Pancreas (tissue), 10 donors: ENCODE measurements at regions not wholly inside any gene's neighbourhood (a gene's known extent, or its start where the extent isn't known, plus 50 kb on each side); places are given as distances from the start of the nearest gene placed in this dataset.

Experiments used
- ATAC-seq, 4 donors: fragments of 200-7000 bp; cut with Tn5 transposase; one replicate each; pipeline versions ENCODE4 v1.8.0 to v1.9.1; 2020; ENCODE audit warnings: mild to moderate bottlenecking in 4 of 4, moderate library complexity in 4 of 4
- DNase-seq, 6 donors: peaks; one replicate each; pipeline ENCODE4 v3.0.0-alpha.2; 2020
- FAIRE-seq: peaks from 2 replicates; lab custom pipeline; 2012; peaks lifted over from hg19 to GRCh38; lab: Jason Lieb, UNC
- H3K27ac ChIP-seq, 4 donors: fragments of 200-600 bp; sonication (generic); 1 replicate in 3 of 4; 2 replicates in 1 of 4; pipeline versions ENCODE4 v1.5.0 to v1.8.0; 2020
- H3K27me3 ChIP-seq, 4 donors: fragments of 200-600 bp; one replicate each; pipeline ENCODE4 v1.8.0; 2021
- H3K36me3 ChIP-seq, 3 donors: fragments of 200-600 bp; sonication (generic) in 1 of 3; one replicate each; pipeline versions ENCODE4 v1.5.0 to v1.8.0; 2020 to 2021
- H3K4me1 ChIP-seq, 3 donors: fragments of 200-600 bp; one replicate each; pipeline ENCODE4 v1.8.0; 2021
- H3K4me3 ChIP-seq, 4 donors: fragments of 200-600 bp; sonication (generic) in 2 of 4; one replicate each; pipeline versions ENCODE4 v1.5.0 to v1.8.0; 2020 to 2021
- H3K9me3 ChIP-seq, 4 donors: fragments of 200-600 bp; one replicate each; pipeline ENCODE4 v1.8.0; 2021
- WGBS, 2 donors: extraction: QIAGEN DNeasy Blood & Tissue Kit; methylation state at CpG; one replicate each; pipeline ENCODE4 v1.1.7; 2013; 5-methylcytosine and 5-hydroxymethylcytosine counted together
- intact Hi-C, 3 donors: fragments of 100-400 bp; cut with DNase I; formaldehyde crosslinking; loops; one replicate each; pipeline versions ENCODE4 v1.11.1 to v1.14.2; 2022
- TF ChIP-seq, protein P1 (sequence below), 4 donors: fragments of 200-600 bp; sonication (generic) in 3 of 4; IDR thresholded peaks; one replicate each; pipeline versions ENCODE4 v1.5.0 to v1.8.0; 2021; ENCODE audit warnings: antibody characterized with exemption in 4 of 4
- donor health status: healthy with polysubstance abuse.
- donor health status: DM: no; HTN: no; CAD: no; lungs with moderate emphysema.
- donor health status: DM: no; HTN: no; CAD: no.
- donor health status: control.
- donor health status: control.
- donor health status: Bipolar disorder and iron deficiency.
- donor health status: DM: yes; HTN: yes; CAD: no.
- donor health status: DM: no; HTN: no; CAD: no.
- donor health status: DM: no; HTN: no; CAD: no.
- donor health status: DM: yes; HTN: yes; CAD: no.

DNA sequence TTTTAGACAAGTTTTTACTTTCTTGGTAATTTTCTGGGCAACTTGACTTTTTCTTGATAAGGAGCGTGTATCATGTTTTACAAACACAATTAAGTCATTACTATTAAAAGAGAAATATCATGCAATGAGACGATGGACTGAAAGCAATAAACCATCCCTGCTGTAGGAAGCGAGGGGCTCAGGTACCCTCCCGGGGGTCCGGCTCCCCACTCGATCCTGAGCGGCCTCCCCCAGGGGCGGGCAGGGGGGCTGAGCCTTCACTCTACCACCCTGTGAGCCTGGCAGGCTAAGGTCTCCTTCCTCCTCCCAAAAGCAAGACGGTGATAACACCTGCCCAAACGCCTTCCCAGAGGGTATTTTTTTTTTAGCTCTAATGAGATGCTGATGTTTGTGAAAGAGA is 51.8 kb upstream of the ADGRA1 start:
- FAIRE-seq = no peak
- 20 to 39% methylated on average over 10 of the region's 10 CpGs for WGBS, 2 donors
- H3K4me3 ChIP-seq = no peak overlapping the region
- no peak overlapping the region for H3K27ac ChIP-seq
- no peaks in the 10 kb centered on the region for H3K9me3 ChIP-seq
- H3K36me3 ChIP-seq = no peaks in the 10 kb centered on the region
- intact Hi-C loops = no loop called here
- TF ChIP-seq, protein P1, sequence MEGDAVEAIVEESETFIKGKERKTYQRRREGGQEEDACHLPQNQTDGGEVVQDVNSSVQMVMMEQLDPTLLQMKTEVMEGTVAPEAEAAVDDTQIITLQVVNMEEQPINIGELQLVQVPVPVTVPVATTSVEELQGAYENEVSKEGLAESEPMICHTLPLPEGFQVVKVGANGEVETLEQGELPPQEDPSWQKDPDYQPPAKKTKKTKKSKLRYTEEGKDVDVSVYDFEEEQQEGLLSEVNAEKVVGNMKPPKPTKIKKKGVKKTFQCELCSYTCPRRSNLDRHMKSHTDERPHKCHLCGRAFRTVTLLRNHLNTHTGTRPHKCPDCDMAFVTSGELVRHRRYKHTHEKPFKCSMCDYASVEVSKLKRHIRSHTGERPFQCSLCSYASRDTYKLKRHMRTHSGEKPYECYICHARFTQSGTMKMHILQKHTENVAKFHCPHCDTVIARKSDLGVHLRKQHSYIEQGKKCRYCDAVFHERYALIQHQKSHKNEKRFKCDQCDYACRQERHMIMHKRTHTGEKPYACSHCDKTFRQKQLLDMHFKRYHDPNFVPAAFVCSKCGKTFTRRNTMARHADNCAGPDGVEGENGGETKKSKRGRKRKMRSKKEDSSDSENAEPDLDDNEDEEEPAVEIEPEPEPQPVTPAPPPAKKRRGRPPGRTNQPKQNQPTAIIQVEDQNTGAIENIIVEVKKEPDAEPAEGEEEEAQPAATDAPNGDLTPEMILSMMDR (IDR thresholded peaks at IDR 0.05) = no peak
- no peaks in the 10 kb centered on the region for H3K27me3 ChIP-seq
- no peak for DNase-seq
- ATAC-seq = no peak
- H3K4me1 ChIP-seq = no peaks in the 10 kb centered on the region

DNA sequence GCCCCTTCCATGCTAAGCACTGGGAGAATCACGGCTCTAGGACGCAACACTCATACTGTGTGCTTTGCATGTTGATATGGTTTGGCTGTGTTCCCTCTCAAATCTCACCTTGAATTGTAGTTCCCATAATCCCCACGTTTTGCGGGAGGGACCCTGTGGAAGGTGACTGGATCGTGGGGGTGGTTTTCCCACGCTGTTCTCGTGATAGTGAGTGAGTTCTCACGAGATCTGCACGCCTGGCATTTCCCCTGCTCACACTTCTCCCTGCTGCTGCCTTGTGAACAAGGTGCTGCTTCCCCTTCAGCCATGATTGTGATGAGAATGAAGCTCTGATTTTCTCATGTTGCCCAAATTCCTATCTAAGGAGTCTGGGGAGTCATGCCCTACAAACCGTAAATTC is 53.0 kb upstream of the ADGRA1 start:
- Histone ChIP-seq H3K27me3 (no peaks in the 10 kb centered on the region), H3K4me1 (no peaks in the 10 kb centered on the region), H3K4me3 (no peak overlapping the region), H3K36me3 (no peaks in the 10 kb centered on the region), H3K27ac (no peak overlapping the region), H3K9me3 (no peaks in the 10 kb centered on the region)
- 35 to 44% methylated on average over 10 of the region's 10 CpGs for WGBS, 2 donors
- TF ChIP-seq, protein P1 (IDR thresholded peaks at IDR 0.05) = no peak
- intact Hi-C loops = no loop called here
- DNase-seq (peak in 1 of 6 donors; percentile 3), FAIRE-seq (no peak), ATAC-seq (no peak)

DNA sequence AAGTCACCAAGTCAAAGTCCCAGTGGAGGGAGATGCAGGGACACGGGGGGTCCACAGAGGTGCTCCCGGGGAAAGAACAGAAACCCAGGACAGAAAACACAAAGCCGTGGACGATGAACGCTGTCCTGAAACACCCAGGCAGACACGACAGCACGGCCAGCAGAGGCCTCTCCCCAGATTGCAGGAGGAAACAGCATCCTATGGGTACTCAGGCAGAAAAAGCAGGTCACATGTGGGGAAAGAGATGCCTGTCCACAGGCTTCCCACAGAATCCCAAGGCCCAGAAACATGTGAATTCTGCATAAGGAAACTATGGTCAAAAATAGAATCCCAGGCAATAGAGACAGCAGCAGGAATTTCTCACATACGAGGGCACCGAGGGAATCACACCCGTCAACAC is 53.6 kb upstream of the ADGRA1 start:
- Histone ChIP-seq H3K4me1 (no peaks in the 10 kb centered on the region), H3K27me3 (no peaks in the 10 kb centered on the region), H3K27ac (no peak overlapping the region), H3K4me3 (no peak overlapping the region), H3K9me3 (no peaks in the 10 kb centered on the region), H3K36me3 (no peaks in the 10 kb centered on the region)
- TF ChIP-seq, protein P1 (IDR thresholded peaks at IDR 0.05) = no peak
- DNase-seq (peak in 1 of 6 donors; percentile 11), ATAC-seq (no peak), FAIRE-seq (no peak)
- 75 to 85% methylated on average over 10 of the region's 10 CpGs for WGBS, 2 donors
- intact Hi-C loops = no loop called here

DNA sequence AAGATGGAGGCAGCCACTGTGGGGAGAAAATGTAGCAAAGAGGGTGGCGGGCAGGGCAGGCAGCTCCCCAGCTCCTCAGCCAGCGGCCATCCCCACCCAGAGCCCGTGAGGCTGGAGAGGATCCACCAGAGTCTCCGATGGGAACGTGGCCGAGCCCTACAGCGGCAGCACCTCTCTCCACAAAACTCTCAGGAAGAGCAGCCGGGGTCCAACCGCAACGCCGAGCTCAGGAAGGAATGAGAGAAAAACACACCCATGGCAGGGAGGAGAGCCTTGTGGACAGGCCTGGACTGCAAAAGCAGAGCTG is 54.0 kb upstream of the ADGRA1 start:
- no peak for FAIRE-seq
- 81 to 87% methylated on average over 11 of the region's 11 CpGs for WGBS, 2 donors

DNA sequence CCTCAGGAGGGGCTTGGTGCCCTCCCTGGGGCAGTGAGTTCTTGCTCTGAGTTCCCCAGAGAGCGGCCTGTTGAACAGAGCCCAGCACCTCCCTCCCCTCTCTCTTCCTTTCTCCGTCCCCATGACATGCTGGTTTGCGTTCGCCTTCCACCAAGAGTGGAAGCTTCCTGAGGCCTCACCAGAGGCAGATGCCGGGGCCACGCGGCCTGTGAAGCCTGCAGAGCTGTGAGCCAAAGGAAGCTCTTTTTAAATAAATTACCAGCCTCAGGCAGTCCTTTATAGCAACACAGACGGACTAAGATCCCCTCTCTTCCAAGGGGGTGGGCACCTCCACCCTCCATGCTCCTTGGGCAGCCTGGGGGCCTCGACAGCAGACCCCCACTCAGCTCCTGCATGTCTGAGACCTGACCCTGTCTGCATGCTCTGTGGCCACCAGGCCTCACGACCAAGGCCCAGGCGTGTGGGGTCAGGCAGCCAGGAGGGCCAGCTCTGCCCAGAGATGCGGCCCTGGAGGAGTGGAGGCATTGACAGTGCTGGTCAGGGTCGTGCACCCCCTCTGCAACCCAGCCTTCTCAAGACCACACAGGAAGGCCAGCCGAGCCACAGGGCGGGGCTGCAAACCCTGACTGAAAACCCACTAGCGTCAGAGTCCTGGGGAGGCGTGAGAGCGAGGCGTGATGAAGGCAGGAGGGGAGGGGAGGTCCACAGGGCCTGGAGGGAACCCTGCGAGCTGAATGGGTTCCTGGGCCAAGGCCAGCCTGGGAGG is 54.6 kb upstream of the ADGRA1 start:
- Histone ChIP-seq H3K36me3 (no peaks in the 10 kb centered on the region), H3K27ac (no peak overlapping the region), H3K4me3 (no peak overlapping the region), H3K9me3 (no peaks in the 10 kb centered on the region), H3K4me1 (no peaks in the 10 kb centered on the region), H3K27me3 (no peaks in the 10 kb centered on the region)
- DNase-seq (peak in 1 of 6 donors; percentile 36), ATAC-seq (no peak), FAIRE-seq (no peak)
- whole genome bisulfite sequencing, 2 donors = 76 to 81% methylated on average over 20 of the region's 20 CpGs
- TF ChIP-seq, protein P1 (IDR thresholded peaks at IDR 0.05) = no peak
- intact Hi-C loops = no loop called here

More for the DNA sequence above, 54.0 kb upstream of the ADGRA1 start:
- no peak overlapping the region for H3K27ac ChIP-seq
- intact Hi-C loops = no loop called here
- no peak overlapping the region for H3K4me3 ChIP-seq
- DNase-seq = peak in 1 of 6 donors; percentile 31
- ATAC-seq = no peak
- no peaks in the 10 kb centered on the region for H3K9me3 ChIP-seq
- H3K27me3 ChIP-seq = no peaks in the 10 kb centered on the region
- H3K36me3 ChIP-seq = no peaks in the 10 kb centered on the region
- TF ChIP-seq, protein P1 (IDR thresholded peaks at IDR 0.05) = no peak
- no peaks in the 10 kb centered on the region for H3K4me1 ChIP-seq
